Effector CD4-positive, alpha-beta T cell (primary cell): ENCODE measurements at regions not wholly inside any gene's neighbourhood (a gene's known extent, or its start where the extent isn't known, plus 50 kb on each side); places are given as distances from the start of the nearest gene placed in this dataset.

ENCODE experiments used
- DNase-seq: peaks from one replicate; pipeline ENCODE4 v3.0.0-alpha.2; 2020

- DNase-seq, result no peak
Observed at GRCh38 chr4:184528051-184528450, 53.7 kb upstream of the IRF2 start.

GRCh38 chr4:184526228-184526627 lies 51.9 kb upstream of the IRF2 start:
- DNase-seq, result no peak
